ENCODE measurements at regions not wholly inside any gene's neighbourhood (a gene's known extent, or its start where the extent isn't known, plus 50 kb on each side); places are given as distances from the start of the nearest gene placed in this dataset.

DNA sequence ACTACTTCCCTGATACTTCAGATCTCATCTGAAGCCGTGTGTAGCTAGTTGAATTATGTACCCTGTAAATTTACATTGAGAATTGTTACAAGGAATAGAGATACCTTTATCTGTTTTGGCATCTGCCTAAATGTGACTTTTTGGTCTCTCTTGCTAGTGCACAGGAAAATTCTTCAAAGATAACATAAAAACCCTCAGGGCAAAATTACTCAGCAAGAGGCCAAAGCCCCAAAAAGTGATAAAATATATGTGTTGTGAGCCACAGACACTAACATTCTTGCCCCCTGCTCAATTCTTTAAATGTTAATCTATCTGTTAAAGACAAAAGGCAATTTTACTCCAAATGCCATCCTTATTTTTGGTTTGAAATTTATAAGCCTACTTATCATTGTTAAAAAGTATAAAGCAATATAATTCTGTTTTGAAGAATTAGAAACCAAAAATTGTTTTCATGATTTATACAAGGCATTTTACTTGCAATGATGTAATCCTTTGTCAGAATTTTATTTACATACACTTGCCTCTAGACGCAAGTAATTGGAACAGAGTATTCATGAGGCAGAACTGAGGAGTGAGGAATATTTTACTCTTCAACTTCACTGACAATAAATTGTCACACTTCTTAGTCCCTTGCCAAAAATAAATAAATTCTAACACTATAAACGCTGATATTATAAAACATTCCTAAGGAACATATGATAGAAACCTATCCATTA, 186.2 kb downstream of the EPM2A start:
- 49 to 52% methylated on average over 2 to 3 of the region's 3 CpGs for WGBS, 2 donors (ENCODE audit: low coverage in 1 of 2)
- no peak for TF ChIP-seq EP300 (IDR thresholded peaks at IDR 0.05)
- TF ChIP-seq POLR2AphosphoS5 (IDR thresholded peaks at IDR 0.05) = no peak
- no peak for TF ChIP-seq POLR2A (IDR thresholded peaks at IDR 0.05)
- TF ChIP-seq, protein P1, sequence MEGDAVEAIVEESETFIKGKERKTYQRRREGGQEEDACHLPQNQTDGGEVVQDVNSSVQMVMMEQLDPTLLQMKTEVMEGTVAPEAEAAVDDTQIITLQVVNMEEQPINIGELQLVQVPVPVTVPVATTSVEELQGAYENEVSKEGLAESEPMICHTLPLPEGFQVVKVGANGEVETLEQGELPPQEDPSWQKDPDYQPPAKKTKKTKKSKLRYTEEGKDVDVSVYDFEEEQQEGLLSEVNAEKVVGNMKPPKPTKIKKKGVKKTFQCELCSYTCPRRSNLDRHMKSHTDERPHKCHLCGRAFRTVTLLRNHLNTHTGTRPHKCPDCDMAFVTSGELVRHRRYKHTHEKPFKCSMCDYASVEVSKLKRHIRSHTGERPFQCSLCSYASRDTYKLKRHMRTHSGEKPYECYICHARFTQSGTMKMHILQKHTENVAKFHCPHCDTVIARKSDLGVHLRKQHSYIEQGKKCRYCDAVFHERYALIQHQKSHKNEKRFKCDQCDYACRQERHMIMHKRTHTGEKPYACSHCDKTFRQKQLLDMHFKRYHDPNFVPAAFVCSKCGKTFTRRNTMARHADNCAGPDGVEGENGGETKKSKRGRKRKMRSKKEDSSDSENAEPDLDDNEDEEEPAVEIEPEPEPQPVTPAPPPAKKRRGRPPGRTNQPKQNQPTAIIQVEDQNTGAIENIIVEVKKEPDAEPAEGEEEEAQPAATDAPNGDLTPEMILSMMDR (IDR thresholded peaks at IDR 0.05) = no peak
- no peak for ATAC-seq
- no peaks in the 10 kb centered on the region for H3K9me3 ChIP-seq
- H3K27me3 ChIP-seq = no peaks in the 10 kb centered on the region
- H3K4me1 ChIP-seq = no peaks in the 10 kb centered on the region
- H3K36me3 ChIP-seq = no peaks in the 10 kb centered on the region
- no peak overlapping the region for H3K4me3 ChIP-seq
- no peak overlapping the region for H3K27ac ChIP-seq

DNA sequence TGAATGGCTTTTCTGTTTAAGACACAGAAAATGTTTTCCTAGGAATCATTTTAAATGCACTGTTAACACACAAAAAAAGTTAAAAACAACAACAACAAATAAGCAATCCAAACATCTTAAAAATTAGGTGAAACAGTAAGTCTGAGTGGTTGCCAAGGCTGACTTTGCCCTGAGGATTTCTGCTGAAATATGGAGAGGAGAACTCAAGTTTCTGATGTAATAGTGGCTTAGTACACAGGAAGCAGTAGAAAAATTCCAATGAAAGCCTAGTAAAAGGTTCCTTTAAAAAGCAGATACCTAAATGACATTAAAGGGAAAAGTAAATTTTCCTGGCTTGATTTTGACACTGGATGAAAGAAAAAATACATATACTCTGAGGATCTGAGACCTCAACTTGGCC, 184.2 kb downstream of the EPM2A start:
- no peaks in the 10 kb centered on the region for H3K27me3 ChIP-seq
- no peak overlapping the region for H3K4me3 ChIP-seq
- H3K9me3 ChIP-seq = no peaks in the 10 kb centered on the region
- H3K4me1 ChIP-seq = peaks cover 0 to 7% (median 0%) of the 10 kb centered on the region in 3 donors
- TF ChIP-seq, protein P1 (IDR thresholded peaks at IDR 0.05) = no peak
- TF ChIP-seq POLR2A (IDR thresholded peaks at IDR 0.05) (no peak), POLR2AphosphoS5 (IDR thresholded peaks at IDR 0.05) (no peak), EP300 (IDR thresholded peaks at IDR 0.05) (no peak)
- no peak for ATAC-seq
- no peaks in the 10 kb centered on the region for H3K36me3 ChIP-seq
- no peak overlapping the region for H3K27ac ChIP-seq

DNA sequence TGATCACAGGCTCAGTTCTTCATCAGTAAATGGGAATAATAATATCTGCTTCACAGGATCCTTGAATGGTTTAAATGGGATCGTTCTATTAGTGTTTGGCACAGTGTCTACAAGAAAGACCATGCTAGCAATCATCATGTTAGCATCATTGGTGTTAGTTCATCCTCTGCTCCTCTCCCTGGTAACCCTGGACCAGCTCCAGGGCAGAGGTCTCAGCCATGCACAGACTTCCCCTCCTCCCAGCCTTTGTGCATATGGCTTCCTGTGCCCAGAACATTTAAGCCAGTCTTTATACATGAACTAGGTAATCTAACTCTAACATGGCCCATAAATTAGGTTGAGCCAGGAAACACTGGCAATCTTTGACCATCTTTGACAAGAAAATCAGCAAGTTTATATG, 180.2 kb downstream of the EPM2A start:
- no peak for TF ChIP-seq EP300 (IDR thresholded peaks at IDR 0.05)
- TF ChIP-seq, protein P1 (IDR thresholded peaks at IDR 0.05) = no peak
- no peak for TF ChIP-seq POLR2A (IDR thresholded peaks at IDR 0.05)
- no peak for TF ChIP-seq POLR2AphosphoS5 (IDR thresholded peaks at IDR 0.05)

DNA sequence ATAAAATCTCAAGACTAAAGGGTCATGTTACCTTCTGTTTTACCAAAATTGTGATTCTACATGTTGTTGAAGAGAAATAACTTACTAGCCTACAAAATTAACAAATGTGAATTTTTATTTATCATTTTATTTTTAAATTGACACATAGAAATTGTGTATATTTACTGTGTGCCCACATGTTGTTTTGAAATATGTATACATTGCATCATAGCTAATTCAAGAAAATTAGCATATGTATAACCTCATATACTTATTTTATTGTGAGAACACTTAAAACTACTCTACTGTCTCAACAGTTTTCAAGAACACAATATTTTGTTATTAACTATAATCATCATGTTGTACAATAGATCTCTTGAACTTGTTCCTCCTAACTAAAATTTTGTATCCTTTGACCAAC, 177.8 kb downstream of the EPM2A start:
- H3K4me1 ChIP-seq = peaks cover 0 to 15% (median 0%) of the 10 kb centered on the region in 3 donors
- H3K36me3 ChIP-seq = no peaks in the 10 kb centered on the region
- H3K27ac ChIP-seq = no peak overlapping the region
- no peak for ATAC-seq
- H3K27me3 ChIP-seq = no peaks in the 10 kb centered on the region
- no peak overlapping the region for H3K4me3 ChIP-seq
- H3K9me3 ChIP-seq = no peaks in the 10 kb centered on the region
- TF ChIP-seq POLR2AphosphoS5 (IDR thresholded peaks at IDR 0.05) (no peak), POLR2A (IDR thresholded peaks at IDR 0.05) (no peak), EP300 (IDR thresholded peaks at IDR 0.05) (no peak)
- TF ChIP-seq, protein P1 (IDR thresholded peaks at IDR 0.05) = no peak

More for the DNA sequence above, 180.2 kb downstream of the EPM2A start:
- ATAC-seq = no peak
- no peaks in the 10 kb centered on the region for H3K27me3 ChIP-seq
- peaks cover 0 to 15% (median 0%) of the 10 kb centered on the region in 3 donors for H3K4me1 ChIP-seq
- H3K4me3 ChIP-seq = no peak overlapping the region
- WGBS, 2 donors (ENCODE audit: low coverage in 1 of 2) = 83 to 88% methylated on average over 1 of the region's 1 CpG
- H3K36me3 ChIP-seq = no peaks in the 10 kb centered on the region
- H3K9me3 ChIP-seq = no peaks in the 10 kb centered on the region
- H3K27ac ChIP-seq = no peak overlapping the region

DNA sequence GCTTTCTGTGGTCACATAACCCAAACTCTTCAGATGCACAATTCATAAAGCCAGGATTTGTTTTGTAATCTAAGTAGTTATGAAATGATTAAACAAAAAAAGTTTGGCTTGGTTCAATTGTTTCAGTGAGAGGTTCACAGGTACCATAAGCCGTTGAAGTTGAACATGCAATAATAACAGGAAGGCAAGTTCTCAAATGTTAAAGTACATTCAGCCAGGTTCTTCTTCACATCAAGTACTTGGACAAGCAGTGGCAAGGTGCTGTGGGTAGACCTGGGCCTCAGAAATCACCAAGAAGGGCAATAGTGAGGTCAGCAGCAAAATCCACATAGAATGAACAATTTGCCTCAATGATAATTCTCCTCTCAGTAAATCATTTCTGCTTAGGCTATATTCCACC, 175.5 kb downstream of the EPM2A start:
- 57 to 67% methylated on average over 1 of the region's 1 CpG for WGBS, 2 donors (ENCODE audit: low coverage in 1 of 2)
- no peak for TF ChIP-seq POLR2A (IDR thresholded peaks at IDR 0.05)
- Histone ChIP-seq H3K4me3 (no peak overlapping the region), H3K27ac (no peak overlapping the region), H3K36me3 (no peaks in the 10 kb centered on the region), H3K9me3 (no peaks in the 10 kb centered on the region), H3K4me1 (peaks cover 0 to 15% (median 0%) of the 10 kb centered on the region in 3 donors), H3K27me3 (no peaks in the 10 kb centered on the region)
- ATAC-seq = no peak

Data from gastroesophageal sphincter (tissue), 4 donors.